ENCODE measurements at regions not wholly inside any gene's neighbourhood (a gene's known extent, or its start where the extent isn't known, plus 50 kb on each side); places are given as distances from the start of the nearest gene placed in this dataset.

GRCh38 chr3:30945291-30945690 is 50.8 kb upstream of the GADL1 start:
- no peak for DNase-seq (ENCODE audit: low read depth)

- DNase-seq (ENCODE audit: low read depth), result no peak
Measured at GRCh38 chr3:30948426-30948825, 54.0 kb upstream of the GADL1 start.

GRCh38 chr3:30951826-30952225 is 57.4 kb upstream of the GADL1 start:
- DNase-seq (ENCODE audit: low read depth), result no peak

GRCh38 chr3:30952786-30953185 is 58.3 kb upstream of the GADL1 start:
- DNase-seq (ENCODE audit: low read depth), result no peak

- DNase-seq (ENCODE audit: low read depth), result no peak
Measured at GRCh38 chr3:30954426-30954825, 60.0 kb upstream of the GADL1 start.

- DNase-seq (ENCODE audit: low read depth), result no peak
Measured at GRCh38 chr3:30962084-30962483, 67.6 kb upstream of the GADL1 start.

- no peak for DNase-seq (ENCODE audit: low read depth)
Measured at GRCh38 chr3:30962493-30962892, 68.0 kb upstream of the GADL1 start.

- DNase-seq (ENCODE audit: low read depth), result no peak
Measured at GRCh38 chr3:30963223-30963722, 68.8 kb upstream of the GADL1 start.

GRCh38 chr3:30964612-30965011 is 70.2 kb upstream of the GADL1 start:
- DNase-seq (ENCODE audit: low read depth), result no peak

GRCh38 chr3:30966896-30967295 is 72.4 kb upstream of the GADL1 start:
- no peak for DNase-seq (ENCODE audit: low read depth)

GRCh38 chr3:30970183-30970582 is 75.7 kb upstream of the GADL1 start:
- DNase-seq (ENCODE audit: low read depth), result no peak

GRCh38 chr3:30972449-30972848 is 78.0 kb upstream of the GADL1 start:
- no peak for DNase-seq (ENCODE audit: low read depth)

GRCh38 chr3:30974071-30974470 is 79.6 kb upstream of the GADL1 start:
- no peak for DNase-seq (ENCODE audit: low read depth)

- no peak for DNase-seq (ENCODE audit: low read depth)
Measured at GRCh38 chr3:30977592-30977991, 83.1 kb upstream of the GADL1 start.

GRCh38 chr3:30980993-30981392 is 86.5 kb upstream of the GADL1 start:
- DNase-seq (ENCODE audit: low read depth), result no peak

GRCh38 chr3:30982416-30983075 is 88.1 kb upstream of the GADL1 start:
- no peak for DNase-seq (ENCODE audit: low read depth)

GRCh38 chr3:30984855-30985749 is 90.6 kb upstream of the GADL1 start:
- no peak for DNase-seq (ENCODE audit: low read depth)

GRCh38 chr3:30986551-30986950 is 92.1 kb upstream of the GADL1 start:
- no peak for DNase-seq (ENCODE audit: low read depth)

GRCh38 chr3:30988769-30989168 is 94.3 kb upstream of the GADL1 start:
- no peak for DNase-seq (ENCODE audit: low read depth)

GRCh38 chr3:30989276-30990030 is 95.0 kb upstream of the GADL1 start:
- DNase-seq (ENCODE audit: low read depth), result no peak

- no peak for DNase-seq (ENCODE audit: low read depth)
Measured at GRCh38 chr3:30996467-30996866, 102.0 kb upstream of the GADL1 start.

GRCh38 chr3:31002730-31003129 is 108.3 kb upstream of the GADL1 start:
- DNase-seq (ENCODE audit: low read depth), result no peak
